HepG2 (cell line): ENCODE measurements at regions not wholly inside any gene's neighbourhood (a gene's known extent, or its start where the extent isn't known, plus 50 kb on each side); places are given as distances from the start of the nearest gene placed in this dataset.

Experiments used
- ATAC-seq: fragments of 200-7000 bp; cut with Tn5 transposase; 3 replicates; pipeline ENCODE4 v1.9.1; 2020; ENCODE audit warnings: mild to moderate bottlenecking, moderate library complexity
- BruUV-seq: library from RNA; stranded (reverse); fragments of 400-500 nt; replicated peaks from 2 replicates; lab custom pipeline; 2021; lab: Mats Ljungman, UMichigan
- CTCF ChIA-PET: fragments of 300-600 bp; formaldehyde crosslinking; extraction: SDS; loops from one replicate; lab custom pipeline; 2021; ENCODE audit warnings: low total read pairs, inconsistent platforms, low intra/inter-chr PET ratio; lab: Yijun Ruan, JAX
- POLR2A ChIA-PET: fragments of 350-600 bp; sonication (Branson Sonifier 250); formaldehyde crosslinking; loops from one replicate; lab custom pipeline; 2020; ENCODE audit warnings: antibody characterized with exemption, inconsistent platforms; lab: Yijun Ruan, JAX
- DNase-seq: peaks from one replicate; pipeline ENCODE4 v3.0.0-alpha.2; 2015; ENCODE audit warnings: low spot score
- FAIRE-seq: peaks from 3 replicates; lab custom pipeline; 2011; peaks lifted over from hg19 to GRCh38; lab: Jason Lieb, UNC
- H2AFZ ChIP-seq: one replicate; pipeline ENCODE4 v1.6.1; 2011; ENCODE audit warnings: low read length, inconsistent platforms
- H3K27ac ChIP-seq: fragments of 300-600 bp; 3 replicates; pipeline ENCODE4 v1.8.0; 2011; ENCODE audit warnings: mixed run types, mild to moderate bottlenecking, mixed read lengths, low read length, inconsistent platforms; ENCODE audit not compliant: insufficient read depth; ENCODE audit errors: extremely low read length
- H3K27me3 ChIP-seq, 2 experiments: fragments of 200-600 bp in 1 of 2; 2 replicates in 1 of 2; 3 replicates in 1 of 2; pipeline versions ENCODE4 v1.6.0 to v1.8.0; 2011; ENCODE audit warnings: low read length in 2 of 2, mild to moderate bottlenecking in 2 of 2, moderate library complexity in 2 of 2, inconsistent platforms in 1 of 2; ENCODE audit not compliant: insufficient read depth in 2 of 2, control insufficient read depth in 1 of 2
- H3K36me3 ChIP-seq, 2 experiments: fragments of 200-600 bp in 1 of 2; replicated peaks in 1 of 2; 2 replicates in 1 of 2; 3 replicates in 1 of 2; pipeline versions ENCODE4 v1.5.1 to v1.8.0; 2011; ENCODE audit warnings: low read length in 2 of 2, inconsistent platforms in 1 of 2; ENCODE audit not compliant: insufficient read depth in 2 of 2, control insufficient read depth in 1 of 2
- H3K4me1 ChIP-seq: 2 replicates; pipeline ENCODE4 v1.5.1; 2012; ENCODE audit warnings: low read length, inconsistent platforms; ENCODE audit not compliant: insufficient read depth
- H3K4me2 ChIP-seq: 2 replicates; pipeline ENCODE4 v1.6.0; 2011; ENCODE audit warnings: low read depth, low read length, inconsistent platforms
- H3K4me3 ChIP-seq, 3 experiments: fragments of 200-600 bp in 1 of 3; sonication (generic), shearing (Covaris generic) in 1 of 3; replicated peaks in 1 of 3; 2 replicates each; pipeline ENCODE4 v1.5.1; 2011 to 2016; ENCODE audit warnings: low read length in 3 of 3, inconsistent platforms in 2 of 3, low read depth in 2 of 3, mild to moderate bottlenecking in 2 of 3, control low read depth in 1 of 3, mixed read lengths in 1 of 3; ENCODE audit not compliant: insufficient read depth in 1 of 3
- H3K79me2 ChIP-seq: one replicate; pipeline ENCODE4 v1.6.1; 2011; ENCODE audit warnings: low read length, inconsistent platforms; ENCODE audit not compliant: insufficient read depth
- H3K9ac ChIP-seq: 2 replicates; pipeline ENCODE4 v1.6.0; 2011; ENCODE audit warnings: mild to moderate bottlenecking, low read depth, low read length, inconsistent platforms; ENCODE audit not compliant: insufficient read depth
- H3K9me3 ChIP-seq: 2 replicates; pipeline ENCODE4 v1.5.1; 2012; ENCODE audit warnings: mild to moderate bottlenecking, low read length
- H4K20me1 ChIP-seq: 2 replicates; pipeline ENCODE4 v1.6.0; 2011; ENCODE audit warnings: inconsistent platforms, mild to moderate bottlenecking, low read length, moderate library complexity; ENCODE audit not compliant: insufficient read depth
- DBP ChIP-seq: sonication (generic); formaldehyde crosslinking; IDR thresholded peaks from 2 replicates; pipeline ENCODE4 v1.4.0; 2020; ENCODE audit warnings: missing genetic modification reagents; ENCODE audit errors: not compliant biosample characterization
- ERF ChIP-seq: IDR thresholded peaks from 2 replicates; pipeline ENCODE4 v1.6.1; 2018; ENCODE audit warnings: missing biosample characterization, missing genetic modification reagents
- FOXK1 ChIP-seq: sonication (generic); formaldehyde crosslinking; IDR thresholded peaks from 2 replicates; pipeline ENCODE4 v1.4.0; 2020; ENCODE audit warnings: low read depth, missing genetic modification reagents, borderline replicate concordance
- HNRNPK ChIP-seq: fragments of 200-400 bp; formaldehyde crosslinking; IDR thresholded peaks from 2 replicates; pipeline ENCODE4 v1.6.1; 2018; ENCODE audit warnings: low read length, low read depth, moderate library complexity, mild to moderate bottlenecking; ENCODE audit not compliant: poor library complexity, severe bottlenecking
- ZBTB33 ChIP-seq: sonication (generic); formaldehyde crosslinking; IDR thresholded peaks from 2 replicates; pipeline ENCODE4 v1.4.0; 2020; ENCODE audit warnings: missing genetic modification reagents
- ZBTB4 ChIP-seq: sonication (generic); formaldehyde crosslinking; IDR thresholded peaks from 2 replicates; pipeline ENCODE4 v1.4.0; 2020; ENCODE audit warnings: missing genetic modification reagents, mild to moderate bottlenecking, borderline replicate concordance
- ZKSCAN5 ChIP-seq: sonication (generic); formaldehyde crosslinking; IDR thresholded peaks from 2 replicates; pipeline ENCODE4 v1.5.1; 2020; ENCODE audit warnings: mild to moderate bottlenecking, missing genetic modification reagents
- ZNF10 ChIP-seq: sonication (generic); formaldehyde crosslinking; IDR thresholded peaks from 2 replicates; pipeline ENCODE4 v1.4.0; 2020; ENCODE audit warnings: mild to moderate bottlenecking, low read depth, missing genetic modification reagents, borderline replicate concordance
- ZNF3 ChIP-seq: IDR thresholded peaks from 2 replicates; pipeline ENCODE4 v1.7.0; 2017; ENCODE audit warnings: inconsistent platforms
- ZNF782 ChIP-seq: sonication (generic); formaldehyde crosslinking; IDR thresholded peaks from 2 replicates; pipeline ENCODE4 v1.4.0; 2020; ENCODE audit warnings: missing genetic modification reagents, mild to moderate bottlenecking, borderline replicate concordance
- WGBS: methylation state at CpG from one replicate; pipeline ENCODE4 v1.1.6; 2017; ENCODE audit warnings: low lambda C conversion rate; 5-methylcytosine and 5-hydroxymethylcytosine counted together
- in situ Hi-C: cut with HindIII; loops from 2 replicates; pipeline ENCODE4 v1.10.0; 2017; ENCODE audit warnings: low pct_unique_long_range_greater_than_20kb; ENCODE audit not compliant: extremely low pct_ligation_motif_present
- intact Hi-C: fragments of 100-400 bp; cut with micrococcal nuclease; formaldehyde crosslinking; loops from one replicate; pipeline ENCODE4 v1.10.0; 2022; ENCODE audit not compliant: unreplicated experiment

GRCh38 chr3:18127174-18127858, 297.8 kb downstream of the SATB1 start:
- BruUV-seq = no TSS peak
- H4K20me1 ChIP-seq = no peaks in the 10 kb centered on the region
- no peaks in the 10 kb centered on the region for H3K27me3 ChIP-seq
- TF ChIP-seq ZNF782 (CRISPR knock-in tag) (no peak), ERF (CRISPR knock-in tag) (no peak), ZBTB33 (no peak), FOXK1 (no peak), ZBTB4 (CRISPR knock-in tag) (no peak), DBP (no peak), ZKSCAN5 (CRISPR knock-in tag) (no peak), ZNF3 (no peak), ZNF10 (CRISPR knock-in tag) (no peak), HNRNPK (no peak)
- no peak overlapping the region for H2AFZ ChIP-seq
- H3K27ac ChIP-seq = no peak overlapping the region
- POLR2A ChIA-PET = no interaction called here
- H3K4me2 ChIP-seq = no peak overlapping the region
- intact Hi-C loops (no loop called here), in situ Hi-C loops (no loop called here)
- 0% methylated on average over 3 of the region's 3 CpGs for WGBS
- no peaks in the 10 kb centered on the region for H3K4me1 ChIP-seq
- DNase-seq (no peak), ATAC-seq (no peak), FAIRE-seq (no peak)
- no peaks in the 10 kb centered on the region for H3K79me2 ChIP-seq
- no peaks in the 10 kb centered on the region for H3K9me3 ChIP-seq
- no peak overlapping the region for H3K9ac ChIP-seq
- no peaks in the 10 kb centered on the region for H3K36me3 ChIP-seq
- CTCF ChIA-PET = no interaction called here
- H3K4me3 ChIP-seq = no peak overlapping the region
